ENCODE measurements at regions not wholly inside any gene's neighbourhood (a gene's known extent, or its start where the extent isn't known, plus 50 kb on each side); places are given as distances from the start of the nearest gene placed in this dataset.

- TF ChIP-seq EZH2 (IDR thresholded peaks at IDR 0.05; ENCODE audit: borderline replicate concordance, low read length) (no peak), CTCF (IDR thresholded peaks at IDR 0.05; ENCODE audit: low read length) (no peak)
These were observed 260.4 kb upstream of the TTC14 start for GRCh38 chr3:180341516-180341915.

All from OCI-LY1 (cell line).